ENCODE measurements at regions not wholly inside any gene's neighbourhood (a gene's known extent, or its start where the extent isn't known, plus 50 kb on each side); places are given as distances from the start of the nearest gene placed in this dataset.
"Not testable (repeated sequence)": the region's sequence is repeated elsewhere in the genome, so short reads cannot be mapped to it uniquely, and the experiment has no call there.

DNA sequence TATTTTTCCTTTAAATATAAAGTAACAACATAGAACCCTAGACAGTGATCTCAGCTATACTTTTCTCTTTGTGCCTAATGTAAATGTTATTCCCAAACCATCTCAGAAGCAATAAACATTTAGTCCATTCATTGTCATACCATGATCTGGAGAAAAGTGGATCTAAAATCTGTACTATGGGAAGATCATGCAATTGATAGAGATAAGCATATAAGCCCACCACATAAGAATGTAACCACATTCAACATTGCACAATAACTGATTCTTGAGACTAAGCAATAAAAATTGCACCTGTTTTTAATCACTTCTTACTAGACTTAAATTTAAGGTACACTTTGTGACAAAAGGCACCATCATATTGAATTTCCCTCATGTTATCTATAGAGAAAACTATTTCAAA lies 1403.0 kb upstream of the C9orf72 start:
- DNase-seq (ENCODE audit: insufficient read length, low spot score) (no peak), FAIRE-seq (peak; percentile 77)
- TF ChIP-seq, protein P1, sequence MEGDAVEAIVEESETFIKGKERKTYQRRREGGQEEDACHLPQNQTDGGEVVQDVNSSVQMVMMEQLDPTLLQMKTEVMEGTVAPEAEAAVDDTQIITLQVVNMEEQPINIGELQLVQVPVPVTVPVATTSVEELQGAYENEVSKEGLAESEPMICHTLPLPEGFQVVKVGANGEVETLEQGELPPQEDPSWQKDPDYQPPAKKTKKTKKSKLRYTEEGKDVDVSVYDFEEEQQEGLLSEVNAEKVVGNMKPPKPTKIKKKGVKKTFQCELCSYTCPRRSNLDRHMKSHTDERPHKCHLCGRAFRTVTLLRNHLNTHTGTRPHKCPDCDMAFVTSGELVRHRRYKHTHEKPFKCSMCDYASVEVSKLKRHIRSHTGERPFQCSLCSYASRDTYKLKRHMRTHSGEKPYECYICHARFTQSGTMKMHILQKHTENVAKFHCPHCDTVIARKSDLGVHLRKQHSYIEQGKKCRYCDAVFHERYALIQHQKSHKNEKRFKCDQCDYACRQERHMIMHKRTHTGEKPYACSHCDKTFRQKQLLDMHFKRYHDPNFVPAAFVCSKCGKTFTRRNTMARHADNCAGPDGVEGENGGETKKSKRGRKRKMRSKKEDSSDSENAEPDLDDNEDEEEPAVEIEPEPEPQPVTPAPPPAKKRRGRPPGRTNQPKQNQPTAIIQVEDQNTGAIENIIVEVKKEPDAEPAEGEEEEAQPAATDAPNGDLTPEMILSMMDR (IDR thresholded peaks at IDR 0.05; ENCODE audit: insufficient read depth, missing control alignments), result no peak

DNA sequence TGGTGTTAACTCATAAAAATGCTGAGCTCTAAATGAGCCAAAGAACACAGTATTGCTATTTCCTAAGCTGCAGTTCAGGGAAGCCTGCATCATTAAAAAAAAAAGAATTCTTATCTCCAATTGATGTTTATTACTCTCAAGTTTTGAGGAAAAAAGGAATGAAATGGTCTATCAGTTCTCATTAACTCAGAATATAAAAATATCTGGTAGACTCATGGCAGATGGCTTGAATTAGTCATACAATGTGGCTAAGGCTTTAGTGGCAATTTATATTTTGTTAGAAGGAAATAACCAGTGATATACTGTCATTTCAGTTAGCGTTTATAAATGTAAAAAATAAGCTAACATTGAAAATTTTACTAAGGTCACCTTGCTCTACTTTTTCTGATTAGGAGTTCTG lies 1403.4 kb upstream of the C9orf72 start:
- no peak for FAIRE-seq
- DNase-seq (ENCODE audit: insufficient read length, low spot score), result no peak
- TF ChIP-seq, protein P1 (IDR thresholded peaks at IDR 0.05; ENCODE audit: insufficient read depth, missing control alignments), result no peak

DNA sequence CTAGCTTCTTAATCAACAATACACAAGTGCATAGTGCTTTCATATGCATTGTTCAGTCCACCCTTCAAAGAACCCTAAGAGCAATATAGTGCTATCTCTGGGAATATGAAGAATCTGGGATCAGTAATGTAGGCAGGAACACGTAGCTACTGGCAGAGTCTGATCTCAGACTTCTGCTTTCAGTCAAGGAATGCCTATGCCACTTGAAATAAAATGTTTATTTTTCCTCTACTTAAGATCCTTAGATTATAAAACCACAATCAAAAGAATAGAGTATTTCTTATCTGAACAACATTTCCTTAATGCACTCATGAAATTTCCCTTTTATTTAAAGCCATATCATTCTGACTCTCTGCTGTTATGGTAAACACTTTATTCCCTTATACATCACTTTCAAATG lies 1407.8 kb upstream of the C9orf72 start:
- FAIRE-seq (no peak), DNase-seq (ENCODE audit: insufficient read length, low spot score) (no peak)
- TF ChIP-seq, protein P1 (IDR thresholded peaks at IDR 0.05; ENCODE audit: insufficient read depth, missing control alignments), result no peak

DNA sequence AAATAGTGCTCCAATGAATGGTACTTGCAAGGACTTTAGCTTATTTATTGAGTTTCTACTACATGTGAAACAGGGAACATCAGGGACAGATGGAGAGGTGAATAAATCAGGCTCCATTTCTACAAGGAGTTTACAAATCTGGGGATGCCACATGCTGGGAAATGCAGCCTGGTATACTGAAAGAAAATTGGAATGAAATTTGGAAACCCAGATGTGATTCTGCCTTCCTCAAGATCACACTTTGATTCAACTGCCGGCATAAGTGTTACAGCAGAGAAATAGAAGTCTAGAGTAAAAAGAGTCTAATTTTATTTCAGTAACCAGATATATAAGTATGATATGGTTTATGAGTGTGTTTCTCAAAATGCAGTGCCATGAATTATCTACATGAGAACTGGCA lies 1408.4 kb upstream of the C9orf72 start:
- FAIRE-seq, result no peak
- no peak for DNase-seq (ENCODE audit: insufficient read length, low spot score)
- TF ChIP-seq, protein P1 (IDR thresholded peaks at IDR 0.05; ENCODE audit: insufficient read depth, missing control alignments), result no peak

DNA sequence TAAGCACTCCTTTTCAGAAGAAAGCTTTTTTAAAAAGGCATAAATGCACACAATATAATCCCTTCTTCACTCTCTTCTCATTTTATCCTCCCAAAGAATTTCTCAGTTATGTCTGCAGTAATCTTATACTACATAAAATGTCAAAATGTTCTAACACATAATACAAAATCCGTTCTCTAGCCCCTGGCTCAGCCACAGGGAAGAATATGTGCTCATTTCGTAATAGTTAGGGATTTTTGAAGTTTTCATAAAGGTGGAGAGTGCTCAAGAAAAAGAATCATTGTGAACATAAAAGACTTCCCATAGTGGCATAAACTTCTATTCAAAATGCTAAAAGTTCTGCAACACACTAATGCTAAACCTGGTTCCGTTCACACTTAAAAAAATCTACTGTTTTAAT lies 1410.7 kb upstream of the C9orf72 start:
- FAIRE-seq, result no peak
- TF ChIP-seq, protein P1 (IDR thresholded peaks at IDR 0.05; ENCODE audit: insufficient read depth, missing control alignments), result no peak

DNA sequence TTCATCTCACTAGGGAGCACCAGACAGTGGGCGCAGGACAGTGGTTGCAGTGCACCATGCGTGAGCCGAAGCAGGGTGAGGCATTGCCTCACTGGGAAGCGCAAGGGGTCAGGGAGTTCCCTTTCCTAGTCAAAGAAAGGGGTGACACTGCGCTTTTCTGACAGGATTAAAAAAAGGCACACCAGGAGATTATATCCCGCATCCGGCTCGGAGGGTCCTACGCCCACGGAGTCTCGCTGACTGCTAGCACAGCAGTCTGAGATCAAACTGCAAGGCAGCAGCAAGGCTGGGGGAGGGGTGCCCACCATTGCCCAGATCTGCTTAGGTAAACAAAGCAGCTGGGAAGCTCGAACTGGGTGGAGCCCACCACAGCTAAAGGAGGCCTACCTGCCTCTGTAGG lies 1416.7 kb upstream of the C9orf72 start:
- DNase-seq (ENCODE audit: insufficient read length, low spot score); FAIRE-seq: not testable (repeated sequence)

More for the DNA sequence above, 1410.7 kb upstream of the C9orf72 start:
- DNase-seq (ENCODE audit: insufficient read length, low spot score), result no peak

DNA sequence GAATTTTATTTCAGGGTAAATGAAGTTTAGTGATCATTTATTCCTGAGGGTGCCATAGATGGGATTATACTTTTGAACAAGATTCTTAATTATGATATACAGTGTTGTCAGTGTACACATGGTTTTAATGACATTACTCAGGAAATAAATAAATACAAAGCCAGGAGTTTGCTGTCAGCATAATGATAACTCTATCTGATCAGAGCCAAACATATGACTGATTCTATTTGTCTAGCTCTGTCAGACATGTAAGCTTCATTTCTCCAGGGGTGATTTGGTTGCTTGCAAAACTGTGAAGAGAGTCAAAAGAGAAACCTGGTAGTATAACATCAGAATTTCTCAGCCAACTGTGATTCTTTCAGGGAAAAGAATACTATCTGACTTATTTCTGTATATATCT lies 1425.8 kb upstream of the C9orf72 start:
- TF ChIP-seq, protein P1 (IDR thresholded peaks at IDR 0.05; ENCODE audit: insufficient read depth, missing control alignments), result no peak
- DNase-seq (ENCODE audit: insufficient read length, low spot score), result no peak
- no peak for FAIRE-seq

DNA sequence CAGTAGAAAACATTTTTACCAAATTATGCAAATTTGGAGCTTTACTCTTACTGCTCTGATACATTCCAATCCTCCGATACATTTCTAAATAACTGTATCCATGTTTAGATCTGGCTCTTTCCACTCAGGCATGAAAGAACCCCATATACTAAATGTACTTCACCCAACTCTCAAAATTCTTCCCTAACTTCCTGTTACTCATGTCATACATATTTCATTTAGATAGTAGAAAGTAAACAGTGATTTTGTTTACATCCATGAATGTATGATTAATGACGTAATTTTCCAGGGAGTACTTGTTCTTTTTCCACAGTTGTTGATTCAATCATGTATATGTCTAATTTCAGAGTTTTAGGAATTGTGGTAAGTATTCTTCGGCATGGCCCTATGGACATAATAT lies 1426.5 kb upstream of the C9orf72 start:
- FAIRE-seq (peak; percentile 32), DNase-seq (ENCODE audit: insufficient read length, low spot score) (no peak)
- TF ChIP-seq, protein P1 (IDR thresholded peaks at IDR 0.05; ENCODE audit: insufficient read depth, missing control alignments), result no peak

Measured in D721Med (cell line).